ENCODE measurements at regions not wholly inside any gene's neighbourhood (a gene's known extent, or its start where the extent isn't known, plus 50 kb on each side); places are given as distances from the start of the nearest gene placed in this dataset.
"Not testable (repeated sequence)": the region's sequence is repeated elsewhere in the genome, so short reads cannot be mapped to it uniquely, and the experiment has no call there.

- DNase-seq: no peak
These were observed 1736.9 kb upstream of the CELF4 start for GRCh38 chr18:39302481-39302880.

- no peak for DNase-seq
These were observed 1733.6 kb upstream of the CELF4 start for GRCh38 chr18:39299152-39299551.

GRCh38 chr18:39297225-39297624 lies 1731.6 kb upstream of the CELF4 start:
- no peak for DNase-seq

DNA sequence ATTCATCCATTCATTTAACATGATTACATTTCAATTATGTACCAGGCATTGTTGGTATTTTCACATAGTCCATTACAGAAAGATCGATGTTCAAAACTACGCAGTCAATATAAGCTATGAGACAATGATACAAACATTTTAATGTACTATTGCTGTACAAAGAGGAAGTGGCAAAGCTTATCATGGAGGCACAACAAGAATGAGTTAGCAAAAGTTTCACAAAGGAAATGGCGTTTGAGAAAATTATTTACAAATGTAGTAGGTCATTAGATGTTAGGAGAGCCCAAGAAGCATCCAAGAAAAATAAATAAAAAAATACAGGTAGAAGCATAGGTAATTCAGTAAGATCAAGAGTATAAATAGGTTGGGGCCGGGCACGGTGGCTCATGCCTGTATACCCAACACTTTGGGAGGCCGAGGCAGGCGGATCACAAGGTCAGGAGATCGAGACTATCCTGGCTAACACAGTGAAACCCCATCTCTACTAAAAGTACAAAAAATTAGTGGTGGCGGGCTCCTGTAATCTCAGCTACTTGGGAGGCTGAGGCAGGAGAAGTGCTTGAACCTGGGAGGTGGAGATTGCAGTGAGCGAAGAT lies 1730.8 kb upstream of the CELF4 start:
- DNase-seq: no peak

- DNase-seq: no peak
These were observed 1711.2 kb upstream of the CELF4 start for GRCh38 chr18:39276764-39277163.

DNA sequence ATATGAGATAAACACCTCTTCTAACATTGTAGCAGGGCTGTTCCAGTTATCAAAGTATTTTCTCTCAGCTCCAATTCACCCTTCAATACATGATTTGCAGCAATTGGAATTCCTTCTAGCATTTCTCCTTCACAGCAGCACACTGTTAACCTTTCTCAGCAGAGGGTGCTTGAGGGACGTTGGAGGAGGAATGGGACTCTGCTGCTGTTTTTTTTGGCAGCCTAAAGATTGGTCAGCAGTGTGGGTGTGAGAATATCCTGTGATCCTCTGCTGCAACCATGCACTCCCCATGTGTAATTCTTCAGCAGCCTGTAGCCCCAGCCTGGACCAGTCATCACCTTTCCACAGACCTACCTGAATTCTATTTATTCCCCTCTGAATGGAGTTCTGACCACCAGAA lies 1708.9 kb upstream of the CELF4 start:
- no peak for DNase-seq

GRCh38 chr18:39272230-39272629 lies 1706.6 kb upstream of the CELF4 start:
- no peak for DNase-seq

DNA sequence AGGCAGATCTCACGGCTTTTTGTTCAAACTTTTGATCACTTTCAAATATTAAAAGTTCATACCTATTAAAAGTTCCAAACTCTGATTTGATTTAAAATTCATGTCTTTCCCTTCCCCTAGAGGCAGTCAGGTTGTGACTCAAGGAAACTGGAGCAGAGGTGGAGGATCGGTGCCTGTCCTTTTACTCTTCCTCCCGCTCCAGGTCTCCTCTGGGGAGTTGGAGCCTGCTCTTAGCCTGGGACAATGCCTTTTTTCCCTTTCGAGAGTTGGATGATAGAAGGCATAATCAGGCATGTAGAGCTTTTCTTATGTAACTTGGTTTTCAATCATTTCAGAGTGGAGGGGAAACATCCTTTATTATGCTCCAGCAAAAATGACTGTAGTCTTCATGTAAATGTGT lies 1706.1 kb upstream of the CELF4 start:
- no peak for DNase-seq

GRCh38 chr18:39260565-39260964 lies 1695.0 kb upstream of the CELF4 start:
- DNase-seq: no peak

DNA sequence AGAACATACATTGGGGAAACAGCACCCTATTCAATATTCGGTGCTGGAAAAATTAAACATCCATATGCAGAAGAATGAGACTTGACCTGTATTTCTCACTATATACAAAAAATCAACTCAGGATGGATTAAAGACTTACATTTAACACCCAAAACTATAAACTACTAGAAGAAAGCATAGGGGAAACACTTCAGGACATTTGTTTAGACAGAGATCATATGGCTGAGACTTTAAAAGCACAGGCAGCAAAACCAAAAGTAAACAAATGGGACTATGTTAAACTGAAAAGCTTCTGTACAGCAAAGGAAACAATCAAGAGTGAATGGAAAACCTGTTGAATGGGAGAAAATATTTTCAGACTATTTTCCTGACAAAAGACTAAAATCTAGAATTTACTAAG lies 1694.1 kb upstream of the CELF4 start:
- DNase-seq: no peak

DNA sequence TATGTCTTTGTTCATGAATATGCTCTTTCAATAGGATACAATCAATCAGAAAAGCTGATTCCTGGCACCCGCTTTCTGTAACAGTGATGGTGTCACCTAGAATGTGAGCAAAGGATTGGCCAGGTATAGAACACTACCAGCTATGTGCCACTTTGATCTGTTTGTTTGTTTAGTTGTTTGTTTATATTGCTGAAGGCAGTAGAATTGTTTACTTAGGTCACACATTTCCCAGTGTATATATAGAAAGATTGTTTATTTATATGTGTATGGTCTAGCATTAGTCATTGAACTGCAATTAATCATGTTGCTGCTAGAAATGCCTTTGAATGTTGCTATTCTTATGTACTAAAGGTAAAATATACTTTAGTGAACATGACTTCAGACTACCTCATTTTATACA lies 1678.6 kb upstream of the CELF4 start:
- DNase-seq: no peak

GRCh38 chr18:39241534-39241933 lies 1675.9 kb upstream of the CELF4 start:
- no peak for DNase-seq

DNA sequence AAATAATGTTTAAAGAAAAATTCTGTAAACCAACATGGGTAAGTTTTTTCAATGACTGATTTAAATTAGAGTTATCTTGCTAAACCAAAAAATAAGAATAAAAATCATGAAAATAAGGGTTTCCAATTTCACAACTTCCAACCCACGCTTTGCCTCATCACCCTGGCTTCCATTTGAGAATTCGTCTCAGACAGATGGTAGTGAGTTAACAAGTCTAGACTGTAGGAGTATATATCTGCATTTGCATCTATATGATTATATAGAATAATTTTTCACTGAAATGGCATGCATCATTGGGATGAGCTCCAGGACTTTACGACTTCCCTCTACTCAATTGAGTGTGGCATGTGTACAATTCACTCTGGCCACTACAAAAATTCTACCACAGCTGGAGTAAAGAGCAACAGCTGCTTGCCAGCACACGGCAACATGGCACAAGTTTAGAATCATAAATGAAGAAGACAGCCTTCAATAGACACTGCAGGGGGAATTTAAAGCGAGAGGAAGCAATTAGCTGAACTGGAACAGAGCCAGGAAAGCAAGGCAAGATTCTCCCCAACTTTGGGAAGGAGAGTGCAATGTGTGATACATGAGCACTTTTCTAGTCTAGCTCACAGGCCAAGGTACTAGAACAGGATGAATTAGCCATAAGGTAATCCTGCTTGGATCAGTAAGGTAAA lies 1673.5 kb upstream of the CELF4 start:
- no peak for DNase-seq

GRCh38 chr18:39235118-39235719 lies 1669.6 kb upstream of the CELF4 start:
- DNase-seq: no peak

- DNase-seq: no peak
These were observed 1667.3 kb upstream of the CELF4 start for GRCh38 chr18:39232937-39233336.

DNA sequence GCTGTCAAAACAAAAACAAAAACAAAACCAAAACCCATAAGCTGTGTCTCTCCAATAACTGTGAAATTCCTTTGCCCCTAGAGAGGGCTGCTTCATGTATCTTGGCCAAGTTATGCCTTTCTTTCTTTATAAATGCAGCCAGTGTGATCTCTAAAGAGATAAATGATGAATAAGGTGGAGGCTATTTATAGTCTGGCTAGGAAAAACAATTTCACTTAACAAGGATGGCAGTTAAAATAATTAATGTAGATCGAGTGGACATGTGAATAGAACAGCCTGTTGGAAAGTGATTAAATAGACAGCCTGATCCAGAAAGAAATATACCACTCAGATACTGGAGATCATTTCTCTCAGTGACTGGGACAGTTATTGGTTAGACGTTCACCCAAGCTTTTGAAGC lies 1666.9 kb upstream of the CELF4 start:
- DNase-seq: no peak

- no peak for DNase-seq
These were observed 1664.6 kb upstream of the CELF4 start for GRCh38 chr18:39230086-39230803.

GRCh38 chr18:39227769-39228168 lies 1662.2 kb upstream of the CELF4 start:
- not testable (repeated sequence) for DNase-seq

DNA sequence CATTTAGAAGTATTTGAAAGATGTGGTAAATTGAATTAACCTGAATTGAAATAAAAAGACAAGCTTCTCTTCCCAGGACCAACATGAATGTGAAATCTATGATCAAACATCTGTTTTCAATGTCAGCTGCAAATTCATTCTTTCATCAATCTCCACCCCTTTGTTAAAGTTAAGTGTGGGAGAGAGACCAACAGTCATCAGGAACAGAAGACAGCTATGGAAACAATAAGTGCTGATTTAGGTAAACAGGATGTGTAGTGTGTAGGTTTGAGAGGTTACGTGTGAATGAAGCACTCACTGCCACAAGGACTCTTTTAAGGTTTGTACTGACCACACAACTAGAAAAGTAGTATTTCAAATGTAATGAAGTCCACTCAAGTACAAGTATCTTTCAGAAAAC lies 1659.8 kb upstream of the CELF4 start:
- no peak for DNase-seq

DNA sequence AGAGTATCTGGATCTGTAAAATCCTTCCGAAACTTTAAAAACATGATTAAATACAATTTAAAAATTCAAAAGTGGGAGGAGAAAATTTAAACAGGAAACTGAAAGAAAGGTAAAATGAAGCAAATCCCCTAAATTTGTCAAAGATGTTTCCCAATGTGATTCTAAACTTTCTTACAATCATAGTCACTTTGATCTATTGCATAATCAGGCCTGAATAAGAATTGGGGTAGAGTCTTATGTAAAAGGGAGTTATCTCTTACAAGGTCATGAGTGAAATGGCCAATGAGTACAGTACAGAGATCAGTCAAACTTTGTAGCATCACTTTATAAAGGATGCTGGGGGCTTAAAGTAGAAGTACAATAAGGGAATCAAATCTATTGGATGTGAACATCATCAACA lies 1657.7 kb upstream of the CELF4 start:
- DNase-seq: no peak

- DNase-seq: no peak
These were observed 1650.3 kb upstream of the CELF4 start for GRCh38 chr18:39215920-39216319.

DNA sequence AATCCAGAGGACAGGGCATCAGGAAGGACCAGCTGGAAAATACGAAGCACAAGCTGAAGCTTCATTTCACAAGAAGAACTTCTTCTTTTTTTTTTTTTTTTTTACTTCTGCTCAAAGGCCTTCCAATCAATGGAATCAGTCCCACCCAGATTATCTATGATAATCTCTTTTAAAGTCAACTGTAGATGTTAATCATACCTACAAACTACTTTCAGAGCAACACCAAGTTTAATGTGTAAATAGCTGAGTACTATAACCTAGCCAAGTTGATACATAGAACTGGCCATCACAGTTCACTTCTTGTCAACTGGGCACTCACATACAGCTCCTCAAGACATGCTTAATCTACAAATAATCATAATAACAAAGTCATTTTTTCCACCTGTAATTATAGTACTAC lies 1645.9 kb upstream of the CELF4 start:
- DNase-seq: no peak

GRCh38 chr18:39209173-39209572 lies 1643.6 kb upstream of the CELF4 start:
- DNase-seq: no peak

GRCh38 chr18:39208729-39209128 lies 1643.1 kb upstream of the CELF4 start:
- DNase-seq: no peak

All from activated effector memory CD4-positive, alpha-beta T cell treated with anti-CD3 and anti-CD28 coated beads, Interleukin-2, amount 50 U/mL, for 16 hours (primary cell).